Karpas-422 (cell line): ENCODE measurements at regions not wholly inside any gene's neighbourhood (a gene's known extent, or its start where the extent isn't known, plus 50 kb on each side); places are given as distances from the start of the nearest gene placed in this dataset.

Experiments
- DNase-seq: peaks from one replicate; pipeline ENCODE4 v3.0.0-alpha.2; 2015
- H2AFZ ChIP-seq: fragments of 200-600 bp; sonication (generic); 2 replicates; pipeline ENCODE4 v1.6.1; 2014; ENCODE audit warnings: antibody characterized with exemption, low read length, mixed read lengths
- H3K27ac ChIP-seq: fragments of 200-600 bp; sonication (generic); 2 replicates; pipeline ENCODE4 v1.5.1; 2014; ENCODE audit warnings: mild to moderate bottlenecking, low read length, moderate library complexity
- H3K27me3 ChIP-seq: fragments of 200-600 bp; sonication (generic); 2 replicates; pipeline ENCODE4 v1.6.1; 2014; ENCODE audit warnings: low read length, mixed read lengths
- H3K36me3 ChIP-seq: fragments of 200-600 bp; sonication (generic); 2 replicates; pipeline ENCODE4 v1.6.1; 2014; ENCODE audit warnings: low read length, mixed read lengths; ENCODE audit not compliant: insufficient read depth
- H3K4me1 ChIP-seq: fragments of 200-600 bp; sonication (generic); 2 replicates; pipeline ENCODE4 v1.6.1; 2014; ENCODE audit warnings: mild to moderate bottlenecking, low read length, mixed read lengths
- H3K4me2 ChIP-seq: fragments of 200-600 bp; sonication (generic); 2 replicates; pipeline ENCODE4 v1.6.1; 2014; ENCODE audit warnings: low read length, low read depth, mild to moderate bottlenecking; ENCODE audit not compliant: poor library complexity, severe bottlenecking
- H3K4me3 ChIP-seq: fragments of 200-600 bp; sonication (generic); 2 replicates; pipeline ENCODE4 v1.5.1; 2014; ENCODE audit warnings: mild to moderate bottlenecking, antibody characterized with exemption, low read length, mixed read lengths
- H3K79me2 ChIP-seq: fragments of 200-600 bp; sonication (generic); 2 replicates; pipeline ENCODE4 v1.6.1; 2014; ENCODE audit warnings: mild to moderate bottlenecking, low read length, mixed read lengths
- H3K9ac ChIP-seq: fragments of 200-600 bp; sonication (generic); 2 replicates; pipeline ENCODE4 v1.6.0; 2014; ENCODE audit warnings: low read length
- H3K9me2 ChIP-seq: fragments of 200-600 bp; sonication (generic), shearing (Covaris generic); replicated peaks from 2 replicates; pipeline ENCODE4 v1.6.0; 2014; ENCODE audit warnings: mild to moderate bottlenecking, low read length, moderate library complexity; ENCODE audit not compliant: insufficient read depth
- H3K9me3 ChIP-seq: fragments of 300-700, 200-600 bp; sonication (generic); 2 replicates; pipeline ENCODE4 v1.6.1; 2014; ENCODE audit warnings: low read length, mixed read lengths
- H4K20me1 ChIP-seq: fragments of 200-600 bp; sonication (generic); 2 replicates; pipeline ENCODE4 v1.6.1; 2014; ENCODE audit warnings: mild to moderate bottlenecking, antibody characterized with exemption, low read length, low read depth; ENCODE audit not compliant: insufficient read depth

DNA sequence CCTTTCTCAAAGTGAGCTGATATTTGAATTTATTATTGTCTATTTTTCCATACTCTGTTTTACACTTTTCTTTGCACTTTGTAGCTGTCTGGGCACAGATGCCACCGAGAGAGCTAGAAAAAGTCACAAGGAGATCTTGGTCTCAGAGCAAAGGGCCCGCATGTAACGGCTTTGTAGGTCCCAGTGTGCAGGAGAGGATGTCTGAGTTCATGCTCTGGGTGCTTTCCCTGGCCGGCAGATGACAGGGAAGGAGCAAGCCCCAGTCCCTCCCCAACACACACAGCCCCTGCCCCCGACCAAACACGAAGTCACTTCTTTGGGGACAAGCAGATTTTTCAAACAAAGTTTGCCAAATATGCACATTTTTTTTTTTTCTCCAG lies 55.8 kb downstream of the SMIM38 start:
- DNase-seq: no peak
- Histone ChIP-seq H3K9ac (no peak overlapping the region), H3K4me1 (no peaks in the 10 kb centered on the region), H3K4me2 (no peak overlapping the region), H4K20me1 (no peaks in the 10 kb centered on the region), H3K4me3 (no peak overlapping the region), H3K9me2 (no peaks in the 10 kb centered on the region), H3K36me3 (no peaks in the 10 kb centered on the region), H3K27me3 (no peaks in the 10 kb centered on the region), H3K27ac (no peak overlapping the region), H2AFZ (no peak overlapping the region), H3K9me3 (no peaks in the 10 kb centered on the region), H3K79me2 (no peaks in the 10 kb centered on the region)

DNA sequence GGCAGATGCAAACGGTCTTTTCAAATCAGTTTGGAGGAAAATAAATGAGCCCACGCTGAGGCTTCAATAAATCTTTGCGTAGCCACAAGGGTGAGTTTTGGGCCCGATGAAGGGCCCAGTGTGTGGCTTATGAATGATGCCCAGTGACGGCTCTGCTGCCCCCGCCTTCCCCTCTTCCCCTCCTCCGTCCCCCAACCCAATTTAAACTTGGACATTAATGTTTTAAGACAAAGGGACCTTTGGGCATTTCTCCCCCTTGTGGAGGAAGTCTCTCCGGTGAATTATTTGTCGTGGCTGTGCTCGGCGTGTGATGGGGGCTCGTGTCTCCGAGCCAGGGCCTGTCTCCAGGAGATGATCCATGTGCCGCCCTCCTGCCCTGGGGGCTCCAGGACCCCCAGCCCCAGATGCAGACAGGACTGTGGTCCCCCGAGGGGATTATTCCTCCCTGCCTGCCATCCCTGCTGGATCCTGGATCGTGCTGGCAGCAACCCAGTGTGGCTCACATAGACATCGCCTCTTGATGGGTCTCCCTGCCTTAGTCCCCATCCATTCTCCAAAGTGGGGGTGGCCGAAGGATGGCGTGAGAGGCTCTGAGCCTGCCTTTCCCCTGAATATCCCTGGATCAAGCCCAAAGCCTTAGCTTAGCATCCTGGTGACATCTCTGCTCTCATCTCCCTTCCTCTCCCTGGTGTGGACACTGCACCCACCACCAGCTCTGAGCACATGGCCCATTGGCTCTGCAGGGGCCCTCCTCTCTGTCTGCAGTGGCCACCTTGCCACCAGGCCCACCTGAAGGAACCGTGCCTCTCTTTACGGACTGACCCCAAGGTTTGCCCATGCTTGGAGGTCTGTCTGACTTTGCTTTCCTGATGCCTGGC lies 56.4 kb downstream of the SMIM38 start:
- Histone ChIP-seq H3K4me2 (no peak overlapping the region), H3K9me3 (no peaks in the 10 kb centered on the region), H3K36me3 (no peaks in the 10 kb centered on the region), H3K9me2 (no peaks in the 10 kb centered on the region), H3K79me2 (no peaks in the 10 kb centered on the region), H2AFZ (no peak overlapping the region), H4K20me1 (no peaks in the 10 kb centered on the region), H3K27ac (no peak overlapping the region), H3K4me3 (no peak overlapping the region), H3K9ac (no peak overlapping the region), H3K4me1 (no peaks in the 10 kb centered on the region), H3K27me3 (no peaks in the 10 kb centered on the region)
- DNase-seq: no peak

DNA sequence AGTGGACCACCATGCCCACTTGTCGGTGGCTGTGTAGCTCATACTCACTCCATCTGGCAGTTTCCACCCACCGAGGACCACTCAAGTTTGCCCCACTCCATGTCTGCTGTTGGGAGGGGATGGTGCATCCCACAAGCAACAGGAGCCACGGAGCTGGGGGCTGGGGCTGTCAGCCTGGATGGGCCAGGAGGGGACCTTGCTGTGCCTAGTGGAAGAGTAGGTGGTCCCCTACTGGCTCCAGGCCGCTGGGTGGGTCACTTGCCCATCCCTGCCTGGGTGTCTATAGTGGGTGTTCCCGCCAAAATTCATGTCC lies 57.0 kb downstream of the SMIM38 start:
- no peak overlapping the region for H3K27ac ChIP-seq
- no peak overlapping the region for H3K9ac ChIP-seq
- H4K20me1 ChIP-seq: no peaks in the 10 kb centered on the region
- H2AFZ ChIP-seq: no peak overlapping the region
- no peaks in the 10 kb centered on the region for H3K27me3 ChIP-seq
- H3K4me1 ChIP-seq: no peaks in the 10 kb centered on the region
- no peaks in the 10 kb centered on the region for H3K9me3 ChIP-seq
- no peak for DNase-seq
- no peak overlapping the region for H3K4me2 ChIP-seq
- no peaks in the 10 kb centered on the region for H3K36me3 ChIP-seq
- H3K79me2 ChIP-seq: no peaks in the 10 kb centered on the region
- H3K4me3 ChIP-seq: no peak overlapping the region
- no peaks in the 10 kb centered on the region for H3K9me2 ChIP-seq

DNA sequence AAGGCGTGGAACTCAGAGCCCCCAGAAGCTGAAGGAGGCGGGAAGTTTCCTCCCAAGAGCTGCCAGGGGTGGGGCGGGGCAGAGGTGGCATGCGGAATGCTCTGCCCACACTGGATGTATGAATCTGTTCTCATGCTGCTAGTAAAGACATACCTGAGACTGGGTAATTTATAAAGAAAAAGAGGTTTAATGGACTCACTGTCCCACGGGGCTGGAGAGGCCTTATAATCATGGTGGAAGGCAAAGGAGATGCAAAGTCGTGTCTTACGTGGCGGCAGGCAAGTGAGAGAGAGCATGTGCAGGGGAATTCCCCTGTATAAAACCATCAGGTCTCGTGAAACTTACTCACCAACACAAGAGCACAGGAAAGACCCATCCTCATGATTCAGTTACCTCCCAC lies 57.6 kb downstream of the SMIM38 start:
- no peak overlapping the region for H2AFZ ChIP-seq
- H4K20me1 ChIP-seq: no peaks in the 10 kb centered on the region
- DNase-seq: no peak
- no peak overlapping the region for H3K4me3 ChIP-seq
- H3K4me2 ChIP-seq: no peak overlapping the region
- H3K4me1 ChIP-seq: no peaks in the 10 kb centered on the region
- H3K9ac ChIP-seq: no peak overlapping the region
- no peaks in the 10 kb centered on the region for H3K79me2 ChIP-seq
- H3K9me2 ChIP-seq: no peaks in the 10 kb centered on the region
- no peaks in the 10 kb centered on the region for H3K9me3 ChIP-seq
- H3K27ac ChIP-seq: no peak overlapping the region
- H3K27me3 ChIP-seq: no peaks in the 10 kb centered on the region
- no peaks in the 10 kb centered on the region for H3K36me3 ChIP-seq

DNA sequence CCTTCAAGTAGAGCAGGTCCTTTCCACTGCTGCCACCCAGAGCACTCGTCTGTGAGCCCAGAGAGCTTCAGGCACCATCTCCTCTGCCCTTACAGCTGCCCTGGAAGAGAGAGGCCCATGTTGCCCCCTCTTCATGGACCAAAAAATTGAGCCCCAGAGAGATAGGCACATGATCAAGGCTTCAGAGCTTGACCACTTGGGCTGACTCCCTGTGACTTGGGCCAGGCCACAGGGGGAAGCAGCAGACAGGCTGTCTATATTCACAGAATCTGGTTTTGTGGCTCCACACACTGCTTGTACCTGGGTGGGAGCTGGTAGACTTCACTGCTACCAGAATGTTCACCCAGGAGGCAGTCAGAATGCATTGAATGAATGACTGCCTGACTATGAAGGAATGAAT lies 58.2 kb downstream of the SMIM38 start:
- Histone ChIP-seq H3K4me3 (no peak overlapping the region), H3K9ac (no peak overlapping the region), H3K4me1 (no peaks in the 10 kb centered on the region), H3K36me3 (no peaks in the 10 kb centered on the region), H3K9me3 (no peaks in the 10 kb centered on the region), H2AFZ (no peak overlapping the region), H3K79me2 (no peaks in the 10 kb centered on the region), H3K27ac (no peak overlapping the region), H3K27me3 (no peaks in the 10 kb centered on the region), H3K4me2 (no peak overlapping the region), H3K9me2 (no peaks in the 10 kb centered on the region), H4K20me1 (no peaks in the 10 kb centered on the region)
- no peak for DNase-seq

DNA sequence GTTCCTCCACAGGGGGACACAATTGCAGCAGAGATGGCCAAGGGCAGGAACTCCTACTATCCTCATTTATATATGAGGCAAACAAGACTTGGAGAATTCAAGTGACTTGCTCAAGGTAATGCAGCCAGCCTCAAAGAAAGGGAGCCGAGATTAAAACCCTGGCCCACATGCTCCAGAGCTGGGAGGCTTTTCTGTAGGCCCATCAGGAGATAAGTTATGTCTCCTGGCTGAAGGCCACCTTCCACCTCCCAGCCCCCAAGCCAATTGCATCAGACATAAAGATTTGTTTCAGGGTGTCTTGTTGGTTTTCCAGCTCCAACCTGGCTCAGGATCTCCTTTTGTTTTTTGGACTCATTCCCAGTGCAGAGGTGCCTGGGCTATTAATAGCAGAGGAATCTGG lies 59.5 kb downstream of the SMIM38 start:
- no peaks in the 10 kb centered on the region for H3K36me3 ChIP-seq
- no peaks in the 10 kb centered on the region for H3K4me1 ChIP-seq
- DNase-seq: no peak
- no peak overlapping the region for H2AFZ ChIP-seq
- H3K4me3 ChIP-seq: no peak overlapping the region
- no peak overlapping the region for H3K4me2 ChIP-seq
- H3K9me3 ChIP-seq: no peaks in the 10 kb centered on the region
- no peak overlapping the region for H3K9ac ChIP-seq
- H3K27me3 ChIP-seq: no peaks in the 10 kb centered on the region
- H3K27ac ChIP-seq: no peak overlapping the region
- H3K9me2 ChIP-seq: no peaks in the 10 kb centered on the region
- no peaks in the 10 kb centered on the region for H4K20me1 ChIP-seq
- no peaks in the 10 kb centered on the region for H3K79me2 ChIP-seq

DNA sequence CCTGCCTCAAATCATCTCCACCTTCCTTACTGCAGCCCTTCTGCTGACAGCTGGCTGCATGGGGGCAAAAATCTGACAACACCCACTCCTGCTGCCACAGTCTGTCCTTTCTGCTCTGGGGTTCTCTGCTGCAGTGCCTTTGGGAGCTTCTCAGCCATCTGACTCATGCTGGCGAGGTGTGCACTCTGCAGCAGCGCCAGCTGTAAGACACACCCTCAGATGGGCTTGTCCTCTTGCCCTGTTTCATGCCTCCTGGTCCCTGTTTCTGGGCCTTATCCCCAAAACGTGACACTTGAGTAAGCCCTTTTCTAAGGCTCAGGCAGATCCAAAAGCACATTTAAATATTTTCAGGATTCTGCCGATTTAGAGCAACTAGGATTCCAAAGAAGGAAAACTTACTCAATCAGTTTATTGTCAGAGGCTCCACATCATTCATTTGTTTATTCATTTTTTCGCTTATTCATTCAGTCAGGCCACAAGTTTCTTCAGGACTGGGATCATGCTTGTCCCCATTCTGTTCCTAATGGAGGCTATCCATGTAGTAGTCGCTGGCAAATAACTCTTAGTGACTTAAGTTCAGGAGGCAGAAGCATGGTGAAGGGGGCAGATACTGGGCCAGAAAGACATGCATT lies 60.2 kb downstream of the SMIM38 start:
- Histone ChIP-seq H3K4me3 (no peak overlapping the region), H3K9ac (no peak overlapping the region), H2AFZ (no peak overlapping the region), H3K79me2 (no peaks in the 10 kb centered on the region), H3K9me3 (no peaks in the 10 kb centered on the region), H3K36me3 (no peaks in the 10 kb centered on the region), H3K27ac (no peak overlapping the region), H4K20me1 (no peaks in the 10 kb centered on the region), H3K4me1 (no peaks in the 10 kb centered on the region), H3K27me3 (no peaks in the 10 kb centered on the region), H3K4me2 (no peak overlapping the region), H3K9me2 (no peaks in the 10 kb centered on the region)
- no peak for DNase-seq

DNA sequence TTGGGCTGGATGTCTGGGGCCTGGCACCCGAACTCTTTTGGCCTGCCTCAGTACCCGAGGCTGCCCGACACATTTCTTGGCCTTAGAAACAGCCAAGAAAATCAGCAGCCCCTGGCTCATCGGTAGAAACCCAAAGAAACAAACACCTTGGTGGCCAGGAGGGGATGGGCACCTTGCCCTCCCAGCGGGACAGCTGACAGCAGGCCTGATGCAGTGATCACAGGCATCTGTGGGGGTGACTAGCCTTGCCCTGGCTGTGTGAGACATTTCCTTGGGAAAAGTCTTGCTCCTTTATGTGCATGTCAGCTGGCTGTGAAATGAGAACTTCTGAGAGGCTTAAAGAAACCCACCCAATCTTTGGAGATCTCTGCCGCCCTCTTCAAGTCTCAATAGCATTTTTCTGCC lies 60.9 kb downstream of the SMIM38 start:
- DNase-seq: no peak
- Histone ChIP-seq H3K9me2 (no peaks in the 10 kb centered on the region), H3K79me2 (no peaks in the 10 kb centered on the region), H3K27me3 (no peaks in the 10 kb centered on the region), H3K4me2 (no peak overlapping the region), H3K4me1 (no peaks in the 10 kb centered on the region), H3K9me3 (no peaks in the 10 kb centered on the region), H3K36me3 (no peaks in the 10 kb centered on the region), H3K27ac (no peak overlapping the region), H3K4me3 (no peak overlapping the region), H4K20me1 (no peaks in the 10 kb centered on the region), H3K9ac (no peak overlapping the region), H2AFZ (no peak overlapping the region)
